ENCODE measurements at regions not wholly inside any gene's neighbourhood (a gene's known extent, or its start where the extent isn't known, plus 50 kb on each side); places are given as distances from the start of the nearest gene placed in this dataset.
A peak's percentile ranks its signal among the peaks of the same experiment; 100 is the strongest.

- no peak overlapping the region for H2BK15ac ChIP-seq (ENCODE audit: low read depth, poor library complexity, severe bottlenecking)
- H4K91ac ChIP-seq (ENCODE audit: low read length) = no peak overlapping the region
- H3K4me2 ChIP-seq (ENCODE audit: low read length, poor library complexity, severe bottlenecking) = no peak overlapping the region
- no peak overlapping the region for H3K4ac ChIP-seq (ENCODE audit: low read depth in 1 of 2, low read length in 2 of 2)
- 57% methylated on average over 1 of the region's 3 CpGs for WGBS
- no peak overlapping the region for H3K14ac ChIP-seq (ENCODE audit: low read length in 2 of 2)
- no peak overlapping the region for H2BK120ac ChIP-seq (ENCODE audit: low read depth, low read length)
- no peaks in the 10 kb centered on the region for H3K9me3 ChIP-seq (ENCODE audit: control insufficient read depth, low read length)
- H3K4me3 ChIP-seq (ENCODE audit: insufficient read depth in 1 of 2, low read depth in 1 of 2, low read length in 2 of 2) = no peak overlapping the region
- H3K79me1 ChIP-seq (replicated peaks; ENCODE audit: low read length, poor library complexity, severe bottlenecking) = no peaks in the 10 kb centered on the region
- no peaks in the 10 kb centered on the region for H3K4me1 ChIP-seq (ENCODE audit: control insufficient read depth, insufficient read depth, low read depth, low read length)
- H2BK5ac ChIP-seq (ENCODE audit: low read depth, low read length, poor library complexity, severe bottlenecking) = no peak overlapping the region
- no peak overlapping the region for H2BK12ac ChIP-seq (ENCODE audit: low read length in 2 of 2)
- no peak overlapping the region for H3K23ac ChIP-seq (ENCODE audit: low read length in 2 of 2)
- H3K36me3 ChIP-seq (ENCODE audit: control insufficient read depth in 1 of 2, insufficient read depth in 2 of 2, low read depth in 1 of 2, low read length in 2 of 2) = no peaks in the 10 kb centered on the region
- H2AK5ac ChIP-seq (ENCODE audit: low read length, severe bottlenecking) = no peak overlapping the region
- no peak overlapping the region for H4K8ac ChIP-seq (ENCODE audit: low read length)
- no peak overlapping the region for H3K27ac ChIP-seq (ENCODE audit: low read length, poor library complexity, severe bottlenecking)
- no peak overlapping the region for H3K9ac ChIP-seq (ENCODE audit: low read length)
- no peak overlapping the region for H3K18ac ChIP-seq (ENCODE audit: low read depth in 1 of 2, low read length in 2 of 2)
- no peaks in the 10 kb centered on the region for H3K27me3 ChIP-seq (ENCODE audit: control insufficient read depth in 1 of 2, insufficient read depth in 1 of 2, low read length in 2 of 2)
- no peak for DNase-seq
- no peak overlapping the region for H2AFZ ChIP-seq (ENCODE audit: low read depth, low read length)
Observed at GRCh38 chr5:27511061-27511460, 472.7 kb upstream of the CDH9 start.

- WGBS = 30% methylated on average over 3 of the region's 3 CpGs
Observed at GRCh38 chr5:27503813-27504212, 465.4 kb upstream of the CDH9 start.

GRCh38 chr5:27502236-27502635 is 463.9 kb upstream of the CDH9 start:
- Histone ChIP-seq H4K91ac (ENCODE audit: low read length) (no peak overlapping the region), H3K4me1 (ENCODE audit: control insufficient read depth, insufficient read depth, low read depth, low read length) (no peaks in the 10 kb centered on the region), H2BK120ac (ENCODE audit: low read depth, low read length) (no peak overlapping the region), H3K79me1 (replicated peaks; ENCODE audit: low read length, poor library complexity, severe bottlenecking) (no peaks in the 10 kb centered on the region), H3K9ac (ENCODE audit: low read length) (no peak overlapping the region), H2AK5ac (ENCODE audit: low read length, severe bottlenecking) (no peak overlapping the region), H2AFZ (ENCODE audit: low read depth, low read length) (no peak overlapping the region), H3K14ac (ENCODE audit: low read length in 2 of 2) (peak overlapping the region in 1 of 2 experiments; percentile 7), H3K36me3 (ENCODE audit: control insufficient read depth in 1 of 2, insufficient read depth in 2 of 2, low read depth in 1 of 2, low read length in 2 of 2) (no peaks in the 10 kb centered on the region), H3K27ac (ENCODE audit: low read length, poor library complexity, severe bottlenecking) (no peak overlapping the region), H3K4me2 (ENCODE audit: low read length, poor library complexity, severe bottlenecking) (no peak overlapping the region), H2BK12ac (ENCODE audit: low read length in 2 of 2) (no peak overlapping the region), H3K18ac (ENCODE audit: low read depth in 1 of 2, low read length in 2 of 2) (no peak overlapping the region), H3K23ac (ENCODE audit: low read length in 2 of 2) (no peak overlapping the region), H2BK15ac (ENCODE audit: low read depth, poor library complexity, severe bottlenecking) (no peak overlapping the region), H3K4ac (ENCODE audit: low read depth in 1 of 2, low read length in 2 of 2) (no peak overlapping the region), H3K27me3 (ENCODE audit: control insufficient read depth in 1 of 2, insufficient read depth in 1 of 2, low read length in 2 of 2) (no peaks in the 10 kb centered on the region), H3K4me3 (ENCODE audit: insufficient read depth in 1 of 2, low read depth in 1 of 2, low read length in 2 of 2) (no peak overlapping the region), H4K8ac (ENCODE audit: low read length) (no peak overlapping the region), H3K9me3 (ENCODE audit: control insufficient read depth, low read length) (no peaks in the 10 kb centered on the region), H2BK5ac (ENCODE audit: low read depth, low read length, poor library complexity, severe bottlenecking) (no peak overlapping the region)
- WGBS = 79% methylated on average over 4 of the region's 5 CpGs
- DNase-seq = no peak

More at GRCh38 chr5:27503813-27504212, 465.4 kb upstream of the CDH9 start:
- Histone ChIP-seq H3K4me1 (ENCODE audit: control insufficient read depth, insufficient read depth, low read depth, low read length) (no peaks in the 10 kb centered on the region), H3K9me3 (ENCODE audit: control insufficient read depth, low read length) (no peaks in the 10 kb centered on the region), H3K27ac (ENCODE audit: low read length, poor library complexity, severe bottlenecking) (no peak overlapping the region), H3K36me3 (ENCODE audit: control insufficient read depth in 1 of 2, insufficient read depth in 2 of 2, low read depth in 1 of 2, low read length in 2 of 2) (no peaks in the 10 kb centered on the region), H3K79me1 (replicated peaks; ENCODE audit: low read length, poor library complexity, severe bottlenecking) (no peaks in the 10 kb centered on the region), H3K4ac (ENCODE audit: low read depth in 1 of 2, low read length in 2 of 2) (no peak overlapping the region), H2BK12ac (ENCODE audit: low read length in 2 of 2) (no peak overlapping the region), H2BK120ac (ENCODE audit: low read depth, low read length) (no peak overlapping the region), H2BK15ac (ENCODE audit: low read depth, poor library complexity, severe bottlenecking) (no peak overlapping the region), H4K91ac (ENCODE audit: low read length) (no peak overlapping the region), H3K4me3 (ENCODE audit: insufficient read depth in 1 of 2, low read depth in 1 of 2, low read length in 2 of 2) (no peak overlapping the region), H3K14ac (ENCODE audit: low read length in 2 of 2) (no peak overlapping the region), H3K18ac (ENCODE audit: low read depth in 1 of 2, low read length in 2 of 2) (no peak overlapping the region), H3K23ac (ENCODE audit: low read length in 2 of 2) (no peak overlapping the region), H2AK5ac (ENCODE audit: low read length, severe bottlenecking) (no peak overlapping the region), H3K27me3 (ENCODE audit: control insufficient read depth in 1 of 2, insufficient read depth in 1 of 2, low read length in 2 of 2) (no peaks in the 10 kb centered on the region), H3K4me2 (ENCODE audit: low read length, poor library complexity, severe bottlenecking) (no peak overlapping the region), H3K9ac (ENCODE audit: low read length) (no peak overlapping the region), H2AFZ (ENCODE audit: low read depth, low read length) (no peak overlapping the region), H4K8ac (ENCODE audit: low read length) (no peak overlapping the region), H2BK5ac (ENCODE audit: low read depth, low read length, poor library complexity, severe bottlenecking) (no peak overlapping the region)
- no peak for DNase-seq

DNA sequence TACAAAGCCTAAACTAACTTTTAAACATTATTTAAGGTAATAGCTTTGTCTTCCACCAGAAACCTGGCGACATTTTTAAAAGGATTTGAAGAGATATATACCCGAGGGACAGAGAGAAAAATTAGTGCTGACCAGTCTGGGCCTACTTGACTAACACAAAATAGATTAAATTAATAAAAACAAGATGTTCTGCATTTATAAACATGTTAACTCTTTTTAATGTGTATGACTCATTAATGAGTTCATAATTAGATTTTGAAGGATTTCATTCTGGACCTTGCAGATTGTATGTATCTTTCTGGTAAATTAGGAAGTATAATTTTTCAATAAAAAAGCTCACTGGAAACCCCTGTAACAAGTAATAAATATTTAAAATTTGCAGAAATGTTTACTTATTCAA is 459.1 kb upstream of the CDH9 start:
- Histone ChIP-seq H2AFZ (ENCODE audit: low read depth, low read length) (no peak overlapping the region), H3K9me3 (ENCODE audit: control insufficient read depth, low read length) (no peaks in the 10 kb centered on the region), H3K18ac (ENCODE audit: low read depth in 1 of 2, low read length in 2 of 2) (no peak overlapping the region), H3K4me1 (ENCODE audit: control insufficient read depth, insufficient read depth, low read depth, low read length) (no peaks in the 10 kb centered on the region), H3K9ac (ENCODE audit: low read length) (no peak overlapping the region), H3K36me3 (ENCODE audit: control insufficient read depth in 1 of 2, insufficient read depth in 2 of 2, low read depth in 1 of 2, low read length in 2 of 2) (no peaks in the 10 kb centered on the region), H2AK5ac (ENCODE audit: low read length, severe bottlenecking) (no peak overlapping the region), H2BK15ac (ENCODE audit: low read depth, poor library complexity, severe bottlenecking) (no peak overlapping the region), H2BK120ac (ENCODE audit: low read depth, low read length) (no peak overlapping the region), H4K8ac (ENCODE audit: low read length) (no peak overlapping the region), H3K79me1 (replicated peaks; ENCODE audit: low read length, poor library complexity, severe bottlenecking) (no peaks in the 10 kb centered on the region), H3K27me3 (ENCODE audit: control insufficient read depth in 1 of 2, insufficient read depth in 1 of 2, low read length in 2 of 2) (no peaks in the 10 kb centered on the region), H3K27ac (ENCODE audit: low read length, poor library complexity, severe bottlenecking) (no peak overlapping the region), H2BK5ac (ENCODE audit: low read depth, low read length, poor library complexity, severe bottlenecking) (no peak overlapping the region), H3K23ac (ENCODE audit: low read length in 2 of 2) (no peak overlapping the region), H3K14ac (ENCODE audit: low read length in 2 of 2) (no peak overlapping the region), H3K4me3 (ENCODE audit: insufficient read depth in 1 of 2, low read depth in 1 of 2, low read length in 2 of 2) (no peak overlapping the region), H3K4ac (ENCODE audit: low read depth in 1 of 2, low read length in 2 of 2) (no peak overlapping the region), H4K91ac (ENCODE audit: low read length) (no peak overlapping the region), H2BK12ac (ENCODE audit: low read length in 2 of 2) (no peak overlapping the region), H3K4me2 (ENCODE audit: low read length, poor library complexity, severe bottlenecking) (no peak overlapping the region)
- DNase-seq = no peak
- no CpG with 5 or more reads among the region's 2 CpGs for WGBS
